Memory B cell (primary cell): ENCODE measurements at regions not wholly inside any gene's neighbourhood (a gene's known extent, or its start where the extent isn't known, plus 50 kb on each side); places are given as distances from the start of the nearest gene placed in this dataset.

ENCODE experiments used
- ATAC-seq: fragments of 150-1000 bp; cut with Tn5 transposase; 2 replicates; pipeline ENCODE4 v1.10.0; 2021; ENCODE audit warnings: low read depth, mild to moderate bottlenecking, moderate library complexity
- DNase-seq, 2 donors: peaks; one replicate each; pipeline ENCODE4 v3.0.0; 2022; ENCODE audit warnings: low spot score in 2 of 2
- H3K27ac Mint-ChIP-seq: one replicate; pipeline ENCODE4 v1.8.0; 2022; ENCODE audit warnings: mild to moderate bottlenecking, moderate library complexity, mixed read lengths
- H3K27me3 Mint-ChIP-seq: one replicate; pipeline ENCODE4 v1.8.0; 2022; ENCODE audit warnings: mixed read lengths
- H3K36me3 Mint-ChIP-seq: one replicate; pipeline ENCODE4 v1.8.0; 2022; ENCODE audit warnings: mild to moderate bottlenecking, mixed read lengths
- H3K4me1 Mint-ChIP-seq: one replicate; pipeline ENCODE4 v1.8.0; 2022; ENCODE audit warnings: mixed read lengths
- H3K4me3 Mint-ChIP-seq: one replicate; pipeline ENCODE4 v1.8.0; 2022; ENCODE audit warnings: mild to moderate bottlenecking, moderate library complexity, mixed read lengths
- H3K9me3 Mint-ChIP-seq: one replicate; pipeline ENCODE4 v1.8.0; 2022; ENCODE audit warnings: mixed read lengths

DNA sequence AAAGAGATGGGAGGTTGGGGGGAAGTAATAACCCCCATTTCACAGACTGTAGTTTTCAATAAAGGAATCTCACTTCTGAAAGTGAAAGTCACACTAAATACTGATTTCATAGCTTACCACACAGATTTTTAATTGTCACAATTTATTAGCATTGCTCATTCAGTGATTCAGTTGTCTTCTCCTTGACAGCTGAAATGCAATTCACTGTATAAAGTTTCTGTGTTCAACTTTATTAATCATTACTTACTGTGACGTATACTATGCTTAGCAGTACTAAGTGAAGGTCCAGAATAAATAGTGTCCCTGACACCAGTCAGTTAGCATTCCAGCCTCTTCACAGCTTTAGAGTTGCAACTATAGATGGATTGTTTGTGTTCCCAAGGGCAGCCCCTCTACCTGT lies 324.1 kb upstream of the CRIM1 start:
- Mint-ChIP-seq H3K4me3 (no peak overlapping the region), H3K27me3 (no peaks in the 10 kb centered on the region), H3K27ac (no peak overlapping the region), H3K9me3 (peaks cover 10% of the 10 kb centered on the region), H3K4me1 (no peaks in the 10 kb centered on the region), H3K36me3 (no peaks in the 10 kb centered on the region)
- DNase-seq: no peak
- no peak for ATAC-seq

DNA sequence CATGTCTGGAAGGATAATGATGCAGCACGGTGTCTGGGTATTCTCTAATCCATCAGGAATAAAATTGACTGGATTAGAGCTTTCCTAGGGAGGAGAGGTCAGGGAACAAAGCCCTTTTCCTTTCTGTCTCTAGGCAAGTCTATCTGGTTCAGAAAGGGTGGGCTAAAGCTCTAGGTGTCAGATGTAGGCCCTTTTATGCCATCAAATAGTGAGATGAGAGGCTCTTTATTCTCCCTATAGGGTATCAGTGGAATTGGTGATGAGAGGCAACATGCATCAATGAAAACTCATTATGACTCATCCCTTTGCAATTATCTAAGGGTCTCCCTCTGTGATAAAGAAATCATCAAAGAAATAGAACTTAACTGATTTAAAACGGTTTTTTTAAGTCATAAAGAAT lies 328.0 kb upstream of the CRIM1 start:
- no peak for DNase-seq
- H3K27ac Mint-ChIP-seq: no peak overlapping the region
- H3K4me1 Mint-ChIP-seq: no peaks in the 10 kb centered on the region
- H3K27me3 Mint-ChIP-seq: no peaks in the 10 kb centered on the region
- H3K4me3 Mint-ChIP-seq: no peak overlapping the region
- ATAC-seq: no peak
- H3K36me3 Mint-ChIP-seq: no peaks in the 10 kb centered on the region
- peaks cover 3% of the 10 kb centered on the region for H3K9me3 Mint-ChIP-seq

DNA sequence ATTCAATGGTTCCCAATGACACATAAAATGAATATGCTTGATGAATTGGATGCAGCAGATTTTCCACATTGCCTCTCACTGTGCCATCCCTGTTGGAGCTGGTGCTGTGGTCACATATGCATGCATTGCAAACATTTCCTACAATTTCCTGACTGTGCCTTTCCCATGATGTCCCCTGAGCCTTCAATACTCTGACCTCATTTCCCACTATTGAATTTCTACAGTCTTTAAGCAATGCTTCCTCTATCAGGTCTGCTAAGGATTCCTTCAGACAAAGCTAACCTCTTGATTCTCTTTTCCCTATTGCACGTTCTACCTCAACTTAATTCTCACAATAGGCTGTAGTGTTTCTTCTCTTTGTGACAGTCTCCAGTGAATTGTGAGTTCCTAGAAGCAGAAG lies 342.5 kb upstream of the CRIM1 start:
- H3K4me1 Mint-ChIP-seq: no peaks in the 10 kb centered on the region
- peaks cover 2% of the 10 kb centered on the region for H3K9me3 Mint-ChIP-seq
- ATAC-seq (no peak), DNase-seq (no peak)
- peaks cover 2% of the 10 kb centered on the region for H3K27me3 Mint-ChIP-seq
- no peak overlapping the region for H3K4me3 Mint-ChIP-seq
- H3K36me3 Mint-ChIP-seq: no peaks in the 10 kb centered on the region
- no peak overlapping the region for H3K27ac Mint-ChIP-seq

DNA sequence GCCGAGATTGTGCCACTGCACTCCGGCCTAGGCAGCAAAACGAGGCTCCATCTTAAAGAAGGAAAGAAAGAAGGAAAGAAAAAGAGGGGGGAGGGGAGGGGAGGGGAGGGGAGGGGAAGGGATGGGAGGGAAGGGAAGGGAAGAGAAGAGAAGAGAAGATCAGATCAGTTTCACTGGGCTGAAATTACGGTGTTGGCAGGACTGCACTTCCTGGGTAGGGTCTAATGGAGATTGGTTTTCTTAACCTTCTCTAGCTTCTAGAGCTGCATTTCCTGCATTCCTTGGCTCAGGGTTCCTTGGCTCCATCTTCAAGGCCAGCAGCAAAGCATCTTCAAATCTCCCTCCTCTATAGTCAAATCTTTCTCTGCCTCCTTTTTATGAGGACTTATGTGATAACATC lies 349.1 kb upstream of the CRIM1 start:
- no peak overlapping the region for H3K4me3 Mint-ChIP-seq
- no peak overlapping the region for H3K27ac Mint-ChIP-seq
- DNase-seq (no peak), ATAC-seq (no peak)
- no peaks in the 10 kb centered on the region for H3K4me1 Mint-ChIP-seq
- no peaks in the 10 kb centered on the region for H3K36me3 Mint-ChIP-seq
- H3K9me3 Mint-ChIP-seq: peaks cover 1% of the 10 kb centered on the region
- no peaks in the 10 kb centered on the region for H3K27me3 Mint-ChIP-seq

DNA sequence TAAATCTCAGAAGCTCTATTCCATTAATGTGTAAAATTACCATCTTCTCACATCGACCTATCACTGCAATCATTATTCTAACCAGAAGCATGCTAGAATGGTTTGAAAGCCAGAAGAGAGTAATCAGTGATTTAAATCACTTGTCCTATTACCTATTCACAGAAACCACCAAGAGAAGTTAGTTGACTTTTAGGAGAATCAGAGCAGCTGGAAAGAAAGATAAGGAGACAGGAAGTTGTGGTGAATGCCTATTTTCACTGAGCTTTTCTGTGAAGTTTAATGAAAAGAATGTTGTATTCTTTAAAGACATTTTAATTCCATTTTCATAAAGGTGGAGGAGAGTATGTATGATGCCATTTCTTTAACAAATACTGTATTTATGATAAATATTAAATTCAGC lies 352.6 kb upstream of the CRIM1 start:
- H3K4me3 Mint-ChIP-seq: no peak overlapping the region
- no peak overlapping the region for H3K27ac Mint-ChIP-seq
- H3K9me3 Mint-ChIP-seq: peaks cover 1% of the 10 kb centered on the region
- H3K27me3 Mint-ChIP-seq: no peaks in the 10 kb centered on the region
- H3K4me1 Mint-ChIP-seq: no peaks in the 10 kb centered on the region
- no peak for DNase-seq
- no peak for ATAC-seq
- no peaks in the 10 kb centered on the region for H3K36me3 Mint-ChIP-seq

DNA sequence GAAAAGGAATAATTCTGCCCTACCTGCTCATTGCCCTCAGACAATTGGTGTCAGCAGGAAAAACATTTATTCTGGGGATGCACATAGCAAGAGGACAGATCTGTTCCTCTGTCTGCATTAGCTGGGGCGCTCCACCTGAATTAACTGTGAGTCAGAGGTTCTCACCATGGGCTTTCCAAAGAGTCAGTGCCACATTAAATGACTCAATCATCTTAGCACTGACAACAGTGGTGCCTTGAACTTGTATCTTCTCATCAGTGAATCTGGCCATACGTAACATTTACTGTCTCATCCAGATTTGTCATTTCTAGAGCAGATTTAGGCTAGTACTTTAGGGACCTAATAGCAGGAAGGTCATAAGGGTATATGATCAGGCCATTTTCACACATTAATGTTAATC lies 358.1 kb upstream of the CRIM1 start:
- H3K27ac Mint-ChIP-seq: no peak overlapping the region
- no peak for ATAC-seq
- no peaks in the 10 kb centered on the region for H3K27me3 Mint-ChIP-seq
- H3K9me3 Mint-ChIP-seq: peaks cover 6% of the 10 kb centered on the region
- no peak overlapping the region for H3K4me3 Mint-ChIP-seq
- DNase-seq: no peak
- H3K36me3 Mint-ChIP-seq: no peaks in the 10 kb centered on the region
- no peaks in the 10 kb centered on the region for H3K4me1 Mint-ChIP-seq

DNA sequence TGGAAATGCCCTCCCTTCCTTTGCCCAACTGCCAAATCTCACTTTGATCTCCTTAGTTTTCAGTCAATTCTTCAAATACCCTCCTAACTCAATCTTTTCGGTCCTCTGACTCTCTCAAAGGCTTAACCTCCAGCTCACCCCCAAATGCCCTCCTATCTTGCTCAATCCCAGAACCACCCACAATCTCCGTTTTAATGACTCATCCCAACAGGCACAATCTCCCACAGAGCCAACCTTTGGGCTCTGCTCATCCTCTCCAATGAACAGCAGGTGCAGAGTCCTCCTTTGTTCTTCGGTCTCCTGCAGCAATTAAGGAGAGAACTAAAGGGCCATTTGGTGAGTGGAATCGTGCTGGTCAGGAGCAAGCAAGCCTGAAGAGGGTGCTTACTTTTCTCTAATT lies 366.1 kb upstream of the CRIM1 start:
- no peaks in the 10 kb centered on the region for H3K36me3 Mint-ChIP-seq
- no peaks in the 10 kb centered on the region for H3K4me1 Mint-ChIP-seq
- ATAC-seq (no peak), DNase-seq (no peak)
- H3K27me3 Mint-ChIP-seq: no peaks in the 10 kb centered on the region
- peaks cover 3% of the 10 kb centered on the region for H3K9me3 Mint-ChIP-seq
- no peak overlapping the region for H3K27ac Mint-ChIP-seq
- no peak overlapping the region for H3K4me3 Mint-ChIP-seq

DNA sequence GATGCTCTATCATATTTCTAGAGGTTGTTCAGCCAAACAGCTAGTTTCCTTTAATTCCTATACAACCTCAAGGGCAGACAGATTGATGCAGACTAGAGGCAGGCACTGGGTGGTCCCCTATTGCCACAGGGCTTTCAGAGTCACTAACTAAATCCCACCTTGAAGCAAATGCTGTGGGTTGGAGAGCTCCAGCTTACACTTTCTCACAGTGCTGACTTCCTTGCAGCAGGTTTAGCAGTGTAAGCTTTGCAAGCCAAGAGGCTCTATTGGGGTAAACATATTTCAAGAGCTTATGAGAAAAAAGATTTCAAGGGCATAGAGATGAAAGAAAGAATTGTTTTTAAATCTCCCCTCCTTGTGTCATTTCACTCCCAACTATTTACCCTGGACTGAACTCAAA lies 366.5 kb upstream of the CRIM1 start:
- H3K36me3 Mint-ChIP-seq: no peaks in the 10 kb centered on the region
- H3K9me3 Mint-ChIP-seq: peaks cover 1% of the 10 kb centered on the region
- H3K4me1 Mint-ChIP-seq: no peaks in the 10 kb centered on the region
- DNase-seq: no peak
- no peak overlapping the region for H3K27ac Mint-ChIP-seq
- no peak overlapping the region for H3K4me3 Mint-ChIP-seq
- H3K27me3 Mint-ChIP-seq: no peaks in the 10 kb centered on the region
- no peak for ATAC-seq

DNA sequence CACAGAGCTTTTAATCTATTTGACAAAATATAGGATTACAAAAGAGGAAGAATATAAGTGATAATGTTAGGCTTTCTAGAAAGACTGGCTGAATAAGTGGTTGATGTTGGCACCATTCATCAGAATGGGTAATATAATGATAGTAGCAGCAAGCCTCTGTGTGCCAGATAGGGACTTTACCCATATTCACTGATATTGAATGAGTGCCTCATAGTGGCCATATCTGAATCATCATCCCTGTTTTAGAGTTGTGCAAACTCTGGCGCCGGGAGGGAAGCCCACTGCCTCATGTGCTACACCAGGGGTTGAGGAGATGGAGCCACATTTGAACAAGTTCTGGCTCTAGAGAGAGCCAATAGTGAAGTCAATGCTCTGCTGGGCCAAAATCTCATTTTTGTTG lies 368.7 kb upstream of the CRIM1 start:
- Mint-ChIP-seq H3K36me3 (no peaks in the 10 kb centered on the region), H3K27ac (no peak overlapping the region), H3K4me1 (no peaks in the 10 kb centered on the region), H3K9me3 (peaks cover 3% of the 10 kb centered on the region), H3K4me3 (no peak overlapping the region), H3K27me3 (no peaks in the 10 kb centered on the region)
- no peak for ATAC-seq
- DNase-seq: no peak

DNA sequence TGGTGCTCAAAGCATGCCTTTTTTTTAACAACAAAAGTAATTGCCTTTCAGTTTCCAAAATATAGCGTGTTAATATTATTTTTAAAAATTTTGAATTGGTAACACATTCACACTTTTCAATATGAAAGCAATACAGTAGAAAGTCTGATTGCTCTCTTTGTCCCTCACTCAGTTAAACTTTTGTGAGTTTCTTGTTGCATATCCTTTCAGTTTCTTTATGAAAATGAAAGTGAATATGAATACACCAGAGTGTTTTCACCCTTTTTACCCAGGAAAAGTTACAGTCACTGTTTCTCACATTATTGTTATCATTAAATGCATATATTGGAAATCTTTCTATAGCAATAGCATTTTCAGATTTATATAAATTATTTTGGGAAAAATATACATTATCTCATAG lies 377.4 kb upstream of the CRIM1 start:
- Mint-ChIP-seq H3K4me1 (no peaks in the 10 kb centered on the region), H3K27ac (no peak overlapping the region), H3K36me3 (no peaks in the 10 kb centered on the region), H3K9me3 (peaks cover 2% of the 10 kb centered on the region), H3K4me3 (no peak overlapping the region), H3K27me3 (no peaks in the 10 kb centered on the region)
- DNase-seq: no peak
- no peak for ATAC-seq

- DNase-seq (no peak), ATAC-seq (no peak)
Observed at GRCh38 chr2:35976611-35977010, 379.0 kb upstream of the CRIM1 start.

DNA sequence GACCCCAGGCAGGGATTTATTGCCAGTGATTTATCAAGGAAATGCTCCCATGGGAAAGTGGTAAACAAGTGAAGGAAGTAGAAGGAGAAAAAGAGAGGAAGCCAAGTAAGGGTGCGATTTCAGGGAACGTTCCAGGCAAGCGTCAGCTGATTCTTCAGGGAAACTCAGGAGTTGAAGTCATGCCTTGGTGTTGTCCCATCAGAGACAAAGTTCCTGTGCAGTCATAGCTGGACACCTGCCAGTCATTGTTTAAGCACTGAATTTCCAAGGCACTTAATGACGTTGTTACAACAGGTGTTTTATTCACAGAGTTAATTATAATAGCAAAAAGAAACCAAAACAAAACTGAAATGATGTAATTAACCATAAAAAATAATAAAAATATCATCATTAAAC lies 381.8 kb upstream of the CRIM1 start:
- Mint-ChIP-seq H3K27me3 (no peaks in the 10 kb centered on the region), H3K4me3 (no peak overlapping the region), H3K36me3 (no peaks in the 10 kb centered on the region), H3K4me1 (no peaks in the 10 kb centered on the region), H3K9me3 (no peaks in the 10 kb centered on the region), H3K27ac (no peak overlapping the region)
- DNase-seq (no peak), ATAC-seq (no peak)

More at GRCh38 chr2:35976611-35977010, 379.0 kb upstream of the CRIM1 start:
- Mint-ChIP-seq H3K9me3 (no peaks in the 10 kb centered on the region), H3K4me1 (no peaks in the 10 kb centered on the region), H3K27ac (no peak overlapping the region), H3K36me3 (no peaks in the 10 kb centered on the region), H3K4me3 (no peak overlapping the region), H3K27me3 (no peaks in the 10 kb centered on the region)

- Mint-ChIP-seq H3K36me3 (no peaks in the 10 kb centered on the region), H3K4me3 (no peak overlapping the region), H3K27me3 (no peaks in the 10 kb centered on the region), H3K9me3 (no peaks in the 10 kb centered on the region), H3K27ac (no peak overlapping the region), H3K4me1 (no peaks in the 10 kb centered on the region)
- DNase-seq (no peak), ATAC-seq (no peak)
Observed at GRCh38 chr2:35973132-35973736, 382.3 kb upstream of the CRIM1 start.

GRCh38 chr2:35963824-35964223 lies 391.8 kb upstream of the CRIM1 start:
- Mint-ChIP-seq H3K27ac (no peak overlapping the region), H3K9me3 (peaks cover 1% of the 10 kb centered on the region), H3K4me1 (no peaks in the 10 kb centered on the region), H3K36me3 (no peaks in the 10 kb centered on the region), H3K4me3 (no peak overlapping the region), H3K27me3 (no peaks in the 10 kb centered on the region)
- DNase-seq: no peak
- ATAC-seq: no peak

DNA sequence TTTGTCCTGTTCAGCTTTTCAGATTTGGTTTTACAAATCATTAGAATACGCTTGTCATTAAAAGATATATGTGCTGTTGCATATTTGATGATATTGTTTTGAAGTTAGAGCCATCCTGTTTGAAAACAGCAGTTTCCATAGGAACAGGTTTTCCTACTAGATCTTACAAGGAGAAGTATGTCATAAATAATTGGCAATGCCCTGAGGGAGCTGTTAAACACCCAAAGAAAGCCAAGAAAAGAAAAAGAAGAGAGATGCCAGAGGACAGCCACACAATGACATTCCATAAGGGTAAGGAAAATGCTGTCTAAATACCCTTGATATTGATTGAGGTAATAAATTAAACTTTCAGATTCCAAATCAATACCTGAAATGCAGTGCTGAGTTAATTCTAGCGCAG lies 392.2 kb upstream of the CRIM1 start:
- DNase-seq: no peak
- Mint-ChIP-seq H3K4me3 (no peak overlapping the region), H3K27ac (no peak overlapping the region), H3K4me1 (no peaks in the 10 kb centered on the region), H3K27me3 (no peaks in the 10 kb centered on the region), H3K9me3 (peaks cover 1% of the 10 kb centered on the region), H3K36me3 (no peaks in the 10 kb centered on the region)
- ATAC-seq: no peak
